Transverse colon (tissue), 4 donors: ENCODE measurements at regions not wholly inside any gene's neighbourhood (a gene's known extent, or its start where the extent isn't known, plus 50 kb on each side); places are given as distances from the start of the nearest gene placed in this dataset.

Experiments used
- DNase-seq: peaks from one replicate; pipeline ENCODE4 v3.0.0-alpha.2; 2019
- H3K27ac ChIP-seq, 4 donors: fragments of 200-600 bp; sonication (generic); 2 replicates each; pipeline ENCODE4 v1.5.1; 2016 to 2018; ENCODE audit warnings: inconsistent platforms in 4 of 4
- H3K27me3 ChIP-seq: fragments of 200-600 bp; sonication (generic); 2 replicates; pipeline ENCODE4 v1.5.1; 2017; ENCODE audit warnings: inconsistent platforms
- H3K36me3 ChIP-seq, 4 donors: fragments of 200-600 bp; sonication (generic); 2 replicates each; pipeline ENCODE4 v1.5.1; 2017 to 2019; ENCODE audit warnings: inconsistent platforms in 4 of 4
- H3K4me1 ChIP-seq, 4 donors: fragments of 200-600 bp; sonication (generic); 2 replicates each; pipeline ENCODE4 v1.5.1; 2017 to 2020; ENCODE audit warnings: inconsistent platforms in 4 of 4
- H3K4me3 ChIP-seq, 4 donors: fragments of 200-600 bp; sonication (generic); 1 replicate in 1 of 4; 2 replicates in 3 of 4; pipeline versions ENCODE4 v1.5.1 to v1.6.1; 2017 to 2019; ENCODE audit warnings: inconsistent platforms in 4 of 4
- H3K9me3 ChIP-seq, 2 donors: fragments of 200-600 bp; sonication (generic); 2 replicates each; pipeline ENCODE4 v1.5.1; 2017 to 2019; ENCODE audit warnings: inconsistent platforms in 2 of 2
- EP300 ChIP-seq: sonication (generic); formaldehyde crosslinking; IDR thresholded peaks from one replicate; pipeline ENCODE4 v1.6.1; 2017; ENCODE audit warnings: antibody characterized with exemption, low read depth
- POLR2A ChIP-seq: fragments of 450-650 bp; IDR thresholded peaks from one replicate; pipeline ENCODE4 v1.6.1; 2016; ENCODE audit warnings: antibody characterized with exemption, mild to moderate bottlenecking, moderate library complexity
- POLR2AphosphoS5 ChIP-seq, 3 donors: sonication (generic); formaldehyde crosslinking; IDR thresholded peaks; one replicate each; pipeline ENCODE4 v1.6.1; 2016; ENCODE audit warnings: antibody characterized with exemption in 3 of 3
- WGBS, 2 donors: methylation state at CpG; one replicate each; pipeline ENCODE4 v1.1.5; 2018; ENCODE audit warnings: low coverage in 1 of 2; 5-methylcytosine and 5-hydroxymethylcytosine counted together
- in situ Hi-C, 4 donors: fragments of 200-750 bp; cut with MboI; loops; one replicate each; pipeline versions ENCODE4 v1.15.0 to v1.15.1; 2017; ENCODE audit warnings: low sequenced_read_pairs in 3 of 4, low pct_ligation_motif_present in 1 of 4, low pct_unique_long_range_greater_than_20kb in 1 of 4
- intact Hi-C: fragments of 100-400 bp; cut with DNase I; formaldehyde crosslinking; loops from one replicate; pipeline ENCODE4 v1.15.1; 2023; ENCODE audit warnings: low total_unique reads
- TF ChIP-seq, protein P1 (sequence below), 5 experiments: fragments of 200-600 bp in 3 of 5; fragments of 450-650 bp in 2 of 5; sonication (generic) in 3 of 5; IDR thresholded peaks; 1 replicate in 2 of 5; 2 replicates in 3 of 5; pipeline ENCODE4 v1.5.1; 2016 to 2017; ENCODE audit warnings: antibody characterized with exemption in 5 of 5, inconsistent platforms in 3 of 5, mild to moderate bottlenecking in 2 of 5, moderate library complexity in 1 of 5

- Histone ChIP-seq H3K9me3 (no peaks in the 10 kb centered on the region), H3K36me3 (no peaks in the 10 kb centered on the region), H3K27ac (no peak overlapping the region), H3K4me3 (no peak overlapping the region), H3K27me3 (no peaks in the 10 kb centered on the region), H3K4me1 (no peaks in the 10 kb centered on the region)
- in situ Hi-C loops, result loop anchor here in 1 of 4 donors (25.0 kb wide), 1 partner anchor 556 kb away; the partner anchor contains the start of gene MYCN
- TF ChIP-seq, protein P1, sequence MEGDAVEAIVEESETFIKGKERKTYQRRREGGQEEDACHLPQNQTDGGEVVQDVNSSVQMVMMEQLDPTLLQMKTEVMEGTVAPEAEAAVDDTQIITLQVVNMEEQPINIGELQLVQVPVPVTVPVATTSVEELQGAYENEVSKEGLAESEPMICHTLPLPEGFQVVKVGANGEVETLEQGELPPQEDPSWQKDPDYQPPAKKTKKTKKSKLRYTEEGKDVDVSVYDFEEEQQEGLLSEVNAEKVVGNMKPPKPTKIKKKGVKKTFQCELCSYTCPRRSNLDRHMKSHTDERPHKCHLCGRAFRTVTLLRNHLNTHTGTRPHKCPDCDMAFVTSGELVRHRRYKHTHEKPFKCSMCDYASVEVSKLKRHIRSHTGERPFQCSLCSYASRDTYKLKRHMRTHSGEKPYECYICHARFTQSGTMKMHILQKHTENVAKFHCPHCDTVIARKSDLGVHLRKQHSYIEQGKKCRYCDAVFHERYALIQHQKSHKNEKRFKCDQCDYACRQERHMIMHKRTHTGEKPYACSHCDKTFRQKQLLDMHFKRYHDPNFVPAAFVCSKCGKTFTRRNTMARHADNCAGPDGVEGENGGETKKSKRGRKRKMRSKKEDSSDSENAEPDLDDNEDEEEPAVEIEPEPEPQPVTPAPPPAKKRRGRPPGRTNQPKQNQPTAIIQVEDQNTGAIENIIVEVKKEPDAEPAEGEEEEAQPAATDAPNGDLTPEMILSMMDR (IDR thresholded peaks at IDR 0.05), result no peak
- TF ChIP-seq POLR2AphosphoS5 (IDR thresholded peaks at IDR 0.05), result no peak
- no peak for TF ChIP-seq EP300
- no peak for TF ChIP-seq POLR2A
- no peak for DNase-seq
- intact Hi-C loops, result no loop called here
- 71 to 73% methylated on average over 1 to 3 of the region's 3 CpGs for WGBS, 2 donors
Observed at GRCh38 chr2:16493788-16494187, 171.8 kb downstream of the CYRIA start.

GRCh38 chr2:16487686-16488085 lies 177.9 kb downstream of the CYRIA start:
- H3K9me3 ChIP-seq, result no peaks in the 10 kb centered on the region
- no peaks in the 10 kb centered on the region for H3K27me3 ChIP-seq
- DNase-seq, result no peak
- H3K4me3 ChIP-seq, result no peak overlapping the region
- no peaks in the 10 kb centered on the region for H3K36me3 ChIP-seq
- H3K27ac ChIP-seq, result no peak overlapping the region
- no peaks in the 10 kb centered on the region for H3K4me1 ChIP-seq
- 33 to 36% methylated on average over 4 of the region's 4 CpGs for WGBS, 2 donors
- TF ChIP-seq, protein P1 (IDR thresholded peaks at IDR 0.05), result peak in 3 of 5 experiments; percentile 23 to 30 (median 27)
- TF ChIP-seq POLR2AphosphoS5 (IDR thresholded peaks at IDR 0.05), result no peak
- in situ Hi-C loops (loop anchor here in 2 of 4 donors (10.0 to 25.0 kb wide), 2 partner anchors 550 to 553 kb away; partner anchors contain the start of gene MYCN (in 1 of the 2)), intact Hi-C loops (no loop called here)

- Histone ChIP-seq H3K4me1 (no peaks in the 10 kb centered on the region), H3K4me3 (no peak overlapping the region), H3K9me3 (no peaks in the 10 kb centered on the region), H3K27ac (no peak overlapping the region), H3K36me3 (no peaks in the 10 kb centered on the region), H3K27me3 (no peaks in the 10 kb centered on the region)
- in situ Hi-C loops (loop anchor here in 2 of 4 donors (10.0 to 25.0 kb wide), 2 partner anchors 548 to 550 kb away; partner anchors contain the start of gene MYCN (in 1 of the 2)), intact Hi-C loops (no loop called here)
- no peak for TF ChIP-seq EP300
- TF ChIP-seq, protein P1 (IDR thresholded peaks at IDR 0.05), result no peak
- no peak for TF ChIP-seq POLR2A
- TF ChIP-seq POLR2AphosphoS5 (IDR thresholded peaks at IDR 0.05), result no peak
- WGBS, 2 donors, result 92% methylated on average over 1 to 2 of the region's 2 CpGs
- no peak for DNase-seq
Observed at GRCh38 chr2:16485251-16485650, 180.4 kb downstream of the CYRIA start.

- 57 to 64% methylated on average over 5 of the region's 5 CpGs for WGBS, 2 donors
Observed at GRCh38 chr2:16482460-16482859, 183.2 kb downstream of the CYRIA start.

More at GRCh38 chr2:16482460-16482859, 183.2 kb downstream of the CYRIA start:
- Histone ChIP-seq H3K36me3 (no peaks in the 10 kb centered on the region), H3K27me3 (no peaks in the 10 kb centered on the region), H3K4me3 (no peak overlapping the region), H3K4me1 (no peaks in the 10 kb centered on the region), H3K9me3 (no peaks in the 10 kb centered on the region), H3K27ac (no peak overlapping the region)
- TF ChIP-seq EP300 (no peak), POLR2A (no peak), POLR2AphosphoS5 (IDR thresholded peaks at IDR 0.05) (no peak)
- TF ChIP-seq, protein P1 (IDR thresholded peaks at IDR 0.05), result no peak
- DNase-seq, result no peak
- in situ Hi-C loops, result loop anchor here in 2 of 4 donors (10.0 to 25.0 kb wide), 2 partner anchors 545 to 548 kb away; partner anchors contain the start of gene MYCN (in 1 of the 2)
- intact Hi-C loops, result no loop called here
